ENCODE measurements at regions not wholly inside any gene's neighbourhood (a gene's known extent, or its start where the extent isn't known, plus 50 kb on each side); places are given as distances from the start of the nearest gene placed in this dataset.
"Not testable (repeated sequence)": the region's sequence is repeated elsewhere in the genome, so short reads cannot be mapped to it uniquely, and the experiment has no call there.

DNA sequence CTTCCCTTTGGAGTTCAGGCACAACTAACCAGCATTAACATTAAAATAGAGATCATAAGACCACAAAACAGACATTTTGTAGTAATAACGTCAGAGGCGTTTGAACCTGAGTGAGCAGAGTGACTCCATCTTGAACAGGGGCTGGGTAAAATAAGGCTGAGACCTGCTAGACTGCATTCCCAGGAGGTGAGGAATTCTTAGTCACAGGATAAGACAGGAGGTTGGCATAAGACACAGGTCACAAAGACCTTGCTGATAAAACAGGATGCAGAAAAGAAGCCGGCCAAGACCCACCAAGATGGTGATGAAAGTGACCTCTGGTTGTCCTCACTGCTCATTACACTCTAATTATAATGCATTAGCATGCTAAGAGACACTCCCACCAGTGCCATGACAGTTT, 493.2 kb upstream of the AUTS2 start:
- DNase-seq (ENCODE audit: low read depth): no peak
- H3K36me3 ChIP-seq (ENCODE audit: control insufficient read depth, insufficient read depth, low read length): no peaks in the 10 kb centered on the region
- TF ChIP-seq, protein P1, sequence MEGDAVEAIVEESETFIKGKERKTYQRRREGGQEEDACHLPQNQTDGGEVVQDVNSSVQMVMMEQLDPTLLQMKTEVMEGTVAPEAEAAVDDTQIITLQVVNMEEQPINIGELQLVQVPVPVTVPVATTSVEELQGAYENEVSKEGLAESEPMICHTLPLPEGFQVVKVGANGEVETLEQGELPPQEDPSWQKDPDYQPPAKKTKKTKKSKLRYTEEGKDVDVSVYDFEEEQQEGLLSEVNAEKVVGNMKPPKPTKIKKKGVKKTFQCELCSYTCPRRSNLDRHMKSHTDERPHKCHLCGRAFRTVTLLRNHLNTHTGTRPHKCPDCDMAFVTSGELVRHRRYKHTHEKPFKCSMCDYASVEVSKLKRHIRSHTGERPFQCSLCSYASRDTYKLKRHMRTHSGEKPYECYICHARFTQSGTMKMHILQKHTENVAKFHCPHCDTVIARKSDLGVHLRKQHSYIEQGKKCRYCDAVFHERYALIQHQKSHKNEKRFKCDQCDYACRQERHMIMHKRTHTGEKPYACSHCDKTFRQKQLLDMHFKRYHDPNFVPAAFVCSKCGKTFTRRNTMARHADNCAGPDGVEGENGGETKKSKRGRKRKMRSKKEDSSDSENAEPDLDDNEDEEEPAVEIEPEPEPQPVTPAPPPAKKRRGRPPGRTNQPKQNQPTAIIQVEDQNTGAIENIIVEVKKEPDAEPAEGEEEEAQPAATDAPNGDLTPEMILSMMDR (IDR thresholded peaks at IDR 0.05; ENCODE audit: insufficient read depth, low read length, poor library complexity, severe bottlenecking): no peak
- no peaks in the 10 kb centered on the region for H3K27me3 ChIP-seq (ENCODE audit: control insufficient read depth, insufficient read depth, low read length)
- H3K4me3 ChIP-seq (ENCODE audit: low read depth, low read length): no peak overlapping the region

DNA sequence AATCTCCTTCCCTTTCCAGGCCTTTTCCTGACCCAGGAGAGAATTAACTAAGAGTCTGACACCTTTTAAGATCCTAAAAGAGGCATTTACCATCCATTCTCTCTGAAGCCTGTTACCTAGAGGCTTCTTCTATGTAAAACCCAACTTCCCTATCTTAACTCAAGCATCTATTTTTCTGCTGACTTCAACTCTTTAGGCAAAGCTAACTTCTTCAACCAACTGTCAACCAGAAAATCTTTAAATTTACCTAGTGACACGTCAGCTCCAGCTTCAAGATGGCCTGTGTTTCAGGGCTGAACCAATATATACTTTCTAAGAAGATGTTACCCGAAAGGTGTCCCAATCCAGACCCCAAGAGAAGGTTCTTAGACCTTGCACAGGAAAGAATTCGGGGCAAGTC, 492.3 kb upstream of the AUTS2 start:
- no peaks in the 10 kb centered on the region for H3K27me3 ChIP-seq (ENCODE audit: control insufficient read depth, insufficient read depth, low read length)
- no peak overlapping the region for H3K4me3 ChIP-seq (ENCODE audit: low read depth, low read length)
- TF ChIP-seq, protein P1 (IDR thresholded peaks at IDR 0.05; ENCODE audit: insufficient read depth, low read length, poor library complexity, severe bottlenecking): no peak
- no peak for DNase-seq (ENCODE audit: low read depth)
- no peaks in the 10 kb centered on the region for H3K36me3 ChIP-seq (ENCODE audit: control insufficient read depth, insufficient read depth, low read length)

DNA sequence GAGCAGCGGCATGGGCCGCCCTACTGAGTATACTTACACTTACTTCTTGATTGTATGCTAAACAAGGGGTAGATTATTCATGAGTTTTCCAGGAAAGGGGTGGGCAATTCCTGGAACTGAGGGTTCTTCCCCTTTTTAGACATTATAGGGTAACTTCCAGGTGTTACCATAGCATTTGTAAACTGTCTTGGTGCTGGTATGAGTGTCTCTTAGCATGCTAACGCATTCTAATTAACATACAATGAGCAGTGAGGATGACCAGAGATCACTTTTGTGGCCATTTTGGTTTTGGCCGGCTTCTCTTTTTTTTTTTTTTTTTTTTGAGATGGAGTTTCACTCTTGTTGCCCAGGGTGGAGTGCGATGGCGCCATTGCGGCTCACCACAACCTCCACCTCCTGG, 491.8 kb upstream of the AUTS2 start:
- H3K36me3 ChIP-seq (ENCODE audit: control insufficient read depth, insufficient read depth, low read length); H3K27me3 ChIP-seq (ENCODE audit: control insufficient read depth, insufficient read depth, low read length); H3K4me3 ChIP-seq (ENCODE audit: low read depth, low read length); DNase-seq (ENCODE audit: low read depth): not testable (repeated sequence)

DNA sequence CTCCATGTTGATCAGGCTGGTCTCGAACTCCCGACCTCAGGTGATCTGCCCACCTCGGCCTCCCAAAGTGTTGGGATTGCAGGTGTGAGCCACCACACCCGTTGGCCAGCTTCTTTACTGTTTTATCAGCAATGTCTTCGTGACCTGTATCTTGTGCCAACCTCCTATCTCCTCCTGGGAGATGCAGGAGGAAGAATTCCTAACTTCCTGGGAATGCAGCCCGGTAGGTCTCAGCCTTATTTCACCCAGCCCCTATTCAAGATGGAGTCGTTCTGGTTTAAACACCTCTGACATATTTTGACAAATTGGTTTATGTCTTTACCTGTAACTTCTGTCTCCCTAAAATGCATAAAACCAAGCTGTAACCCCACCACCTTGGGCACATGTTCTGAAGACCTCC, 491.3 kb upstream of the AUTS2 start:
- H3K27me3 ChIP-seq (ENCODE audit: control insufficient read depth, insufficient read depth, low read length); DNase-seq (ENCODE audit: low read depth); H3K4me3 ChIP-seq (ENCODE audit: low read depth, low read length); H3K36me3 ChIP-seq (ENCODE audit: control insufficient read depth, insufficient read depth, low read length): not testable (repeated sequence)

DNA sequence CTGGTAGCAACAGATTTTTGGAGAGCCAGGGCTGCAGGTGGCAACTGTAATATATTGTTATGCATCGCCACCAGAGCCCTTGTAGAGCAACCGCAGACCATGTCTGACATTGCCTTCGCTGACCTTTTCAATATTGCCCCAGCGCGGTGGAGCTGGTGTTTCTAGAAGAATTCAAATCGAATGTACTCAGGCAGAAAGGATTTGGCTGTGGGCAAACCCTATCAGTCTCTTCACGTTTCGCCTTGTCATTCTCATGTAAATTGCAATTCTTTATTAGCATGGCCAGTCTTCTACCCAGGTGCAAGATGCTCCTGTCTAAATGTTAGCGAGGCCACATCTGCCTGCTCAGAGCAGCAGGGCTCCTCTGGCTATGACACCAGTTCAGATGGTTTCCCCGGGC, 490.2 kb upstream of the AUTS2 start:
- TF ChIP-seq, protein P1 (IDR thresholded peaks at IDR 0.05; ENCODE audit: insufficient read depth, low read length, poor library complexity, severe bottlenecking): no peak
- Histone ChIP-seq H3K4me3 (ENCODE audit: low read depth, low read length) (no peak overlapping the region), H3K36me3 (ENCODE audit: control insufficient read depth, insufficient read depth, low read length) (no peaks in the 10 kb centered on the region), H3K27me3 (ENCODE audit: control insufficient read depth, insufficient read depth, low read length) (no peaks in the 10 kb centered on the region)
- DNase-seq (ENCODE audit: low read depth): no peak

DNA sequence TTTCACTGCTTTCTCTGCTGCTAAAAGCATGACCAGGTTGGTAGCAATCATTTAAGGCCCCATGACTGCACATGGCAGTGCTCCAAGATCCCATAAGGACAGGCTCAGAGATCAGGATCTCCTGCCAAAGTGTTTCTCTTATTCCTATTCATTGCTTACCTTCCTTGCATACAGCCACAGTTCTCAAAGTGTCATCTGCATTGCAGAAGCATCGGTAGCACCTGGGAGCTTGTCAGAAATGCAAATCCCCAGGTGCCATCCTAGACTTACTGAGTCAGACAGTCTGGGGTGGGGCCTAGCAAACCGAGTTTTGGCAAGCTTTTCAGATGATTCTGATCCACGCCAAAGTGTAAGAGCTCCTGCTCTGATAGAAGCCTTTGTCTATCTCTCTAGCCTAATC, 489.0 kb upstream of the AUTS2 start:
- no peaks in the 10 kb centered on the region for H3K36me3 ChIP-seq (ENCODE audit: control insufficient read depth, insufficient read depth, low read length)
- no peaks in the 10 kb centered on the region for H3K27me3 ChIP-seq (ENCODE audit: control insufficient read depth, insufficient read depth, low read length)
- no peak for DNase-seq (ENCODE audit: low read depth)
- no peak overlapping the region for H3K4me3 ChIP-seq (ENCODE audit: low read depth, low read length)
- TF ChIP-seq, protein P1 (IDR thresholded peaks at IDR 0.05; ENCODE audit: insufficient read depth, low read length, poor library complexity, severe bottlenecking): no peak

DNA sequence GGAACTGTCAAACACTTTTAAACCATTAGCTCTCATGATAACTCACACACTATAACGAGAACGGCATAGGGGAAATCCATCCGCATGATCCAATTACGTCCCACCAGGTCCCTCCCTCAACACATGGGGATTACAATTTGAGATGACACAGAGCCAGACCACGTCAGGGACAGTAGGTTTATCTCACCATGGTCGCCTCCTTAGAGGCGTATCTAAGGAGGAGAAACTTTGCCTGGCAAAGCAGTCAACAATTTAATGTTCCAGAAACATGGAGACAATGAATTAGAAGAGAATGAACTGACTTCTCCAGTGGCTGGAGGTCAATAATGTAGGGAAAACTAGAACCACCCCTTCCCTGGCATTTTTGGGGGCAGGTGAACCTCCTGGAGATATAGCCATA, 488.4 kb upstream of the AUTS2 start:
- TF ChIP-seq, protein P1 (IDR thresholded peaks at IDR 0.05; ENCODE audit: insufficient read depth, low read length, poor library complexity, severe bottlenecking): no peak
- no peak overlapping the region for H3K4me3 ChIP-seq (ENCODE audit: low read depth, low read length)
- no peaks in the 10 kb centered on the region for H3K36me3 ChIP-seq (ENCODE audit: control insufficient read depth, insufficient read depth, low read length)
- DNase-seq (ENCODE audit: low read depth): no peak
- H3K27me3 ChIP-seq (ENCODE audit: control insufficient read depth, insufficient read depth, low read length): no peaks in the 10 kb centered on the region
